Choroid plexus epithelial cell (primary cell): ENCODE measurements at regions not wholly inside any gene's neighbourhood (a gene's known extent, or its start where the extent isn't known, plus 50 kb on each side); places are given as distances from the start of the nearest gene placed in this dataset.
A peak's percentile ranks its signal among the peaks of the same experiment; 100 is the strongest.

ENCODE experiments used
- DNase-seq: peaks from one replicate; pipeline ENCODE4 v3.0.0-alpha.2; 2010; ENCODE audit warnings: low read depth
- H3K4me3 ChIP-seq: 2 replicates; pipeline ENCODE4 v1.5.1; 2011; ENCODE audit warnings: low read depth, mild to moderate bottlenecking, control low read depth, low read length, moderate library complexity
- CTCF ChIP-seq: conservative IDR thresholded peaks from 2 replicates; pipeline ENCODE4 v1.5.1; 2011; ENCODE audit warnings: low read depth, mild to moderate bottlenecking, control low read depth, inconsistent platforms, low read length, moderate library complexity

DNA sequence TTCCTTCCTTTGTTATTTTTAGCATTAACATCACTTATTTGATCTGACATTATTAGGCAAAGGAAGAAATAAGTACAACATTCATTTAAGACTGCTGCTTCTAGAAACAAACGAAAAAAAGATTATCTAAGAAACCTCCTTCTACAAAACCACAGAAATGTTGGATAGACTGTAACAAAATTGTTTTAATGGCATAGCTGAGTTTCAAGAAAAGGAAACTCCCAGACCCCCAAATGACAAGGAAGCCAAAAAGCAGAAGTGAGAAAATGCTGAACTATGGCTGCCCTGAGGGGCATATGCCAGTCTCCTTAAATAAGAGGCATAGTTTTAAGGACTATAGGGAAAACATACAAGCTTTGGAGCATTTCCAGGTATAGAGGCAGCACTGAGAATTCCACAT is 1431.6 kb upstream of the TENM3 start:
- no peak overlapping the region for H3K4me3 ChIP-seq
- DNase-seq, result peak; percentile 14
- no peak for TF ChIP-seq CTCF

DNA sequence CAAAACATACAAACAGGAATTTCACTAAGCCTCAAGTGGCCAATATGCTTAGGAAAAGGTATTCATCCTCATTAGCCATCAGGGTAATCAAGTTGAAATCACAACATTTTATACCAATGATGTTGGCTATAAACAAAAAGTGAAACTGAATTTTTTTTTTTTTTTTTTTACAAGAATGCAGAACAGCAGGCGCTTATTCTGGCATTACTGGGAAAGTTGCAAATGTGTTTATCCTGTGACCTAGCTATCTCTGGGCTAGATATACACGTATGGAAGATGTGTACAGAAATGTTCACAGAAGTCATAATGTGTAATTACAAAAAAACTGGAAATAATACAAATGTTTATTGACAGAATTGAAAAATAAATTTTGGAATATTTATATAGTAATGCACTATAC is 1430.4 kb upstream of the TENM3 start:
- TF ChIP-seq CTCF, result no peak
- H3K4me3 ChIP-seq, result no peak overlapping the region
- no peak for DNase-seq

GRCh38 chr4:180814875-180815417 is 1428.3 kb upstream of the TENM3 start:
- TF ChIP-seq CTCF, result no peak
- no peak overlapping the region for H3K4me3 ChIP-seq
- no peak for DNase-seq

GRCh38 chr4:180817529-180817928 is 1425.7 kb upstream of the TENM3 start:
- TF ChIP-seq CTCF, result no peak
- no peak overlapping the region for H3K4me3 ChIP-seq
- no peak for DNase-seq

DNA sequence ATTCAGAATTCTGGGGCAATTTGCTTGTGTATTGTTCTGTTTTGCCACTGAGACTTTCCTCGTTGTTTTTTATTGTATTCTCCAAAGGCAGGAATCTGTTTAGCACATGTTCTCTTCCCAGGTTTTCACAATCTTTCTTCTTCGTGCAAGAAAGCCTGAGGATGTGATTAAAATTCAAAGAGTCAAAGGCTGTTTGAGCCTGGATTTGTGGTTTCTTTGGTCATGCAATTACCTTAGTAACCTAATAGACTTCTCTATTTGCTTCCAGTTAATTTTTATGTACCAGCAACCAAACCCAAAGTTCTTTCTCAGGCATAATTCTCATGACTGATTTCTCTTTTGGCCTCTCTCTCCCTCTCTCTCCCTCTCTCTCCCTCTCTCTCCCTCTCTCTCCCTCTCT is 1420.1 kb upstream of the TENM3 start:
- no peak overlapping the region for H3K4me3 ChIP-seq
- TF ChIP-seq CTCF, result no peak
- DNase-seq, result no peak

DNA sequence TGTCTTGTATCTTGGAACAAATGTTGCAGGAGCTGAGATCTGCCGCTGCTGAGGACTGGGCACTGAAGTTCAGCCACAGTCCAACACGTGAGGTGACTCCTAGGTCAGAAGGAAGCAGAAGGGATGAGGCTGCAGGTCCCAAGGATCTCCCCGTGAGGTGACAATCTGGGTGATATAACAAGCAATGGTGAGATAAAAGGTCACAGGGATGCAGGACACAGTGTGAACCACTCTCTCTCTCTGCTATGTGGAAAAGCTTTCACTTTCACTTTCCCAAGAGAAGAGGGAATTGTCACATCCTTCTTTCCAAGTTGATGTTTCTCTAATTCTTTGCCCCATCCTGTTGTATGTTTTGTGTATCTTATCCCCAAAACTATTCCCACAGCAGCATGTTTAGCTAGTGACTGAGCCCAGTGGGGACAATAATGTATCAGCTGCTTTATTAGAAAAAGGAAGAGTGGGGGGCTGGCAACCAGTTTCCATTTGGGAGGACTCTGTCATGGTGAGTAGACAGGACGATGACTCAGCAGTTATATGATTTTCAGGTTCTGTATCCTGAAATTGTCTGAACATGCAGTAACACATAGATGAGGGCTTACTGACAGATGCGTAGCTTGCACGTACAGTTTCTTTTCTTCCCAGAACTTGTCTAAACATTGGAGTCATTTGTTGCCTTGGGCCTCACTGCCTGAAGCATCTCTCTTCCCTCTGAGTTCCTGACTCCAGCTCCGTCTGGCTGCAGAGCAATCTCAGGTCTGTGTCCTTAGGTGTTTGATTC is 1415.8 kb upstream of the TENM3 start:
- peak overlapping the region; percentile 54 for H3K4me3 ChIP-seq
- DNase-seq, result peak; percentile 49
- TF ChIP-seq CTCF, result no peak

GRCh38 chr4:180828455-180829018 is 1414.7 kb upstream of the TENM3 start:
- H3K4me3 ChIP-seq, result no peak overlapping the region
- DNase-seq, result peak; percentile 88
- peak; percentile 69 for TF ChIP-seq CTCF
